A673 (cell line): ENCODE measurements at regions not wholly inside any gene's neighbourhood (a gene's known extent, or its start where the extent isn't known, plus 50 kb on each side); places are given as distances from the start of the nearest gene placed in this dataset.

Experiments used
- CTCF ChIP-seq: fragments of 300-800, 200-600 bp; sonication (generic); conservative IDR thresholded peaks from 2 replicates; pipeline ENCODE4 v1.5.1; 2017; ENCODE audit warnings: low read depth, mild to moderate bottlenecking, antibody characterized with exemption, low read length, moderate library complexity, mixed read lengths
- EZH2 ChIP-seq: fragments of 200-600 bp; sonication (generic); IDR thresholded peaks from 2 replicates; pipeline ENCODE4 v1.6.1; 2017; ENCODE audit warnings: borderline replicate concordance, low read depth, mild to moderate bottlenecking, mixed read lengths, antibody characterized with exemption, low read length; ENCODE audit not compliant: poor library complexity, severe bottlenecking

GRCh38 chr20:51886891-51887608 lies 84.7 kb upstream of the SALL4 start:
- TF ChIP-seq CTCF (no peak), EZH2 (no peak)
